NCI-H146 treated with DMSO at 0.1 percent for 48 hours (cell line): ENCODE measurements at regions not wholly inside any gene's neighbourhood (a gene's known extent, or its start where the extent isn't known, plus 50 kb on each side); places are given as distances from the start of the nearest gene placed in this dataset.
"Not testable (repeated sequence)": the region's sequence is repeated elsewhere in the genome, so short reads cannot be mapped to it uniquely, and the experiment has no call there.

Experiments used
- DNase-seq: peaks from one replicate; lab custom pipeline; 2025; ENCODE audit not compliant: unreplicated experiment; lab: John Stamatoyannopoulos, UW

GRCh38 chr4:162945713-162946112 is 221.0 kb downstream of the NAF1 start:
- DNase-seq = no peak

DNA sequence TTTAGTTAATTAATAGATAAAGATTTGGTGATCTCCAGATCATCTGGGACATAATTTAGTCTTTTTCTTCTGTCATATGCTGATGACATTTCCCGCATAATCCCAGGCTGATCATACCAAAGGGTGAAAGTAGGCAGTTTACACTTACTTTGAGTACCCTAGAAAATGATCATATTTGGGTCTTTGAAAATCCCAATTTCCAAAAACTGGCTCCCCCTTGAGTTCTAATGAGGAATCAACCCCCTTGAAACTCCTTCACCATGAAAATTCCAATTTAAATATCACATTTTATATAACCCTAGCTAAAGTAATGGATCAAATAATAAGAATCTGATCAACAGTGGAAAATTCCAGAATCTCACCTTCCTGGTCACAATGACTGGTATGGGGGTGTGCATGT is 223.4 kb downstream of the NAF1 start:
- DNase-seq = no peak

DNA sequence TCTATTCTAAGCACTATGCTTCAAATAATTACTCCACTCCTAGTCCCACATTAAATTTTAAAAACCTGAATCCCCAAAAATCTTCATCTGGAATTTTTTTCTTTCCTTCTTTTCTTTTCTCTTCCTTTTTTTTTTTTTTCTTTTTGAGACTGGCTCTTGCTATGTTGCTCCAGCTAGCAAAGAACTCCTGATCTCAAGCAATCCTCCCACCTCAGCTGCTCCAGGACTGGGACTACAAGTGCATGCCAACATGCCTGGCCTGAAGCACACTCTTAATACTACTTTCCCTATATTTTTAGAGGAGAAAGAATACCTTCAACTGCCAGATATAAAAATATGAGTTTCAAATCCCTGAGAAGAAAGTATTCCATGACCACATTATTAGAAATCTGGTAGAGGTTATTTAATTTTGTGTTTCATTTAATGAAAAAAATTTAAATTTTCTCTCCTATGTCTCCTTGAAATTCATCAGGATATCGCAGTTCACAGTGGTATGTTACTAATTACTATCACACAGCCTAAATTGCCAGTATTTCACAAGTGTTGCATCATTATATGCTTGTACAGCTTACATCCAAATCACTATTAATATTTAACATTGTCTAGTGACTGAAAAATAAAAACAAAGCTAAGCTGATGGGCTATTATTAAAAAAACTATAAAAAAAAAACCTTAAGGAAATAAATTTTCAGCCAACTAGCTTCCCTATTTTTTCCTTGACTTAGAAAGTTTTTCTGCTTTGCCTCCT is 227.8 kb downstream of the NAF1 start:
- no peak for DNase-seq

- no peak for DNase-seq
Observed at GRCh38 chr4:162935214-162935613, 231.5 kb downstream of the NAF1 start.

- no peak for DNase-seq
Observed at GRCh38 chr4:162931286-162931685, 235.4 kb downstream of the NAF1 start.

- DNase-seq = no peak
Observed at GRCh38 chr4:162921178-162921785, 245.4 kb downstream of the NAF1 start.

DNA sequence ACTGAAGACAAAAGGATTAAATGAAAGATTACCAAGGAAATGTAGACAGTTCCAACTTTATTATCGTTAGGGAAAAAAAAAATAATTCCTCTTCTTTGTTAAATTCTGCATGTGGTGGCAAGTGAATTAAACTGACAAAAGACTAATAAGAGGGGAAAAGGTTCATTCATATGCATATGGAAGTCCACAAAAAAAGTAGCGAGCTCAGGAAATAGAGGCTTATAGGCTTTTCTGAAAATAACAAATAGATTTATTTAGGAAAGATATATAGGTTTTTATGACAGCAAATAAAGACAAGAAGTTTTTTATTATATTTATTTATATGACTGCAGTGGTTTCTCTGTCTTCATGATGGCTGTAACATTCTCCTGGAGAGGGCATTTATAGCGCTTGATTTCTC is 246.0 kb downstream of the NAF1 start:
- no peak for DNase-seq

- DNase-seq = no peak
Observed at GRCh38 chr4:162912482-162912881, 254.2 kb downstream of the NAF1 start.

- no peak for DNase-seq
Observed at GRCh38 chr4:162911349-162911748, 255.3 kb downstream of the NAF1 start.

DNA sequence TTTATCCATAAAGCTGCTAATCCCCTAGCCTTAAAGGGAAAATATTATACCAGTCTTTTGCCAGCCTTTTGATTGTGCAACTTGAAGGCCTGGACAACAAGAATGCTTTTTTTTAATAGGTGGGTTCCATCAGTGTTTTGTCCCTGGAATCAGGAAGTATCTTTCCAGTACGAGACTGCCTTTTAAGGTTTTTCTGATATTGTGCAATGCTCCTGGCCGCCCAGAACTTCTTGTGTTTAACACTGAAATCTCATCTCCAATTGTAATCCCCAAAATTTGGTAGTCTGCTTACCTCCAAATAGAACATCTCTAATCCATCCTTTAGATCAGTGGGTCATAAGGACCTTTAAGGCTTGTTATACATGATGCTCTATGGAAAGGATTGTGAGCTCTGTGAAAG is 256.7 kb downstream of the NAF1 start:
- no peak for DNase-seq

GRCh38 chr4:162894387-162894786 is 272.3 kb downstream of the NAF1 start:
- DNase-seq = no peak

DNA sequence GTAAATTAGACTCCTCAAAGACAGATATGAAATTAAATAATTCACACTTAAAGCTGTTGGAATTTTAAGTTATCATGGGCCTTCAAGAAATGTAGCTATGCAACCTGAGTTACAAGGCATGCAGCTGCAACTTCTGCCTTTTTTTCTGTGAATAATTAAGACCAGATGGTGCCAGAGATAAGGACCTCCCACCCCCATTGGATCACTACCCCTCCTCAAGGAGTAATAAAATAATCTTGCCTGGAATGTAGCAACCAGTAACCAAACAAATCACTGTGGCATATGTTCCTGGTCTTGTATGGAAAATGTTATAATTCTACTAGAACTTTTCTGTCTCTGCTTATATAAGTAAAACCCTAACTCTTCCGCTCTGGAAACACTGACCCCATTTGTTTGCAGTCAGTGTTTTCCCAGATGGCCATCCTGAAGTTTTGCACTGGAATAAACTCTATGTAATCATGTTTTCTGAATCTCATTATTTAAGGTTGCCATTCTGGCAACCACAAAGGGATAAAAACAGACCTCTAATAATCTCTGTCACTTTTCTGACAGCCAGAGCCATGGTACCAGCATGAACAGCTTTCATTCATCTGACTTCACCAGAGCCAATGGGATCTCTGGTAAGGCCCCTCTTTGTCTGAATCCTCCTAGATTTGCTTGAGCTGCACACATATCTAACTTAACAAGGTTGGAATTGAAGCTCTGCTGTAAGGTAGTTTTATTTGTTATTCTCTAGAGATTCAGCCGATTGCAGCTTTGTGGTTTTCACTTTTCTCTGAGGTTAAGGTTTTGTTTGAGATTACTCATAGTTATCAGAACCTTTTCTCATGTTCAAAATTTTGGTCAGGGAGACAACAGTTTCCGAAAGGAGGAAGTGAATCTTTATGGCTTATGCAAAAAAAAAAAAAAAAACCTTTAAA is 274.6 kb downstream of the NAF1 start:
- DNase-seq = no peak

- DNase-seq = no peak
Observed at GRCh38 chr4:162878096-162878495, 288.6 kb downstream of the NAF1 start.

DNA sequence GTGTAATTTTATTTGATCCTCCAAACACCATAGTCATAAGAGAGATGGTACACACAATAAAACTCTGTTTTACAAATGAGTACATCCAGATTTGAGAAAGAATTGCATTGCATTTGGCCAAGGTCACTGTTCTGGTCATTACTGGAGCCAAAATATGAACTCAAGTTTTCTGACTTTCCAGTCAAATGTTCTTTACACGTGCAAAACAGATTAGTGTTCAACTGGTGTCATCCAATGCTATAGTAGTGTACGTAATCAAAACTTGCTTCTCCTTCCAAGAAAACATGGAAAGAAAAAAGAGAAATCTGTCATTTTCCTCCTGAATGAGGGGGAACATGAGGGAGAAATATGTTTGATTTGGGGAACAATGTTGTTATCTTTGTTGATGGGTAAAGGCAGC is 291.9 kb downstream of the NAF1 start:
- no peak for DNase-seq

DNA sequence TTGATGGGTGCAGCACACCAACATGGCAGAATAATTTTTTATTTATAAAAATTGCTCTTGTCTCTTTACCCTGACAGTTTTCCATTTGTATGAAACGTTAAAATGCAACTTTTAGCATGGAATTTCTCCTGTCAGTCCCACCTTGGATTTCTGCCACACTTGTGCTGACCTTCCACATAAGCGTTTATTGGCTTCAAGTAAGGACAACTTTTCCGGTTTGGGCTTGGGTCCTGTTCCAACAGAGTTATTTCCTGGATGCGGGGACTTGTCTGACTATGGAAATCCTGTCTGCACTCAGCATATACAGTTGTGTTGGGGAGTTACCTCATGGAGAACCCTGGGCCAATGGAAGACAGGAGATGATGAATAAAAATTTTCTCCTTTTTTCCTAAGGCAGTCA is 294.7 kb downstream of the NAF1 start:
- DNase-seq = no peak

DNA sequence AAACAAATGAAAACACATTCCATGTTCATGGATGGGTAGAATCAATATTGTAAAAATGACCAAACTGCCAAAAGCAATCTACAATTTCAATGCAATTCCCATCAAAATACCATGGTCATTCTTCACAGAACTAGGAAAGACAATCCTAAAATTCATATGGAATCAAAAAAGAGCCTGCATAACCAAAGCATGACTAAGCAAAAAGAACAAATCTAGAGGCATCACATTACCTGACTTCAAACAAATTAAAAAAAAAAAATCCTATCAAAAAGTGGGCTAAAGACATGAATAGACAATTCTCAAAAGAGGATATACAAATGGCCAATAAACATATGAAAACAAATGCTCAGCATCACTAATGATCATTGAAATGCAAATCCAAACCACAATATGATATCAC is 297.5 kb downstream of the NAF1 start:
- no peak for DNase-seq

DNA sequence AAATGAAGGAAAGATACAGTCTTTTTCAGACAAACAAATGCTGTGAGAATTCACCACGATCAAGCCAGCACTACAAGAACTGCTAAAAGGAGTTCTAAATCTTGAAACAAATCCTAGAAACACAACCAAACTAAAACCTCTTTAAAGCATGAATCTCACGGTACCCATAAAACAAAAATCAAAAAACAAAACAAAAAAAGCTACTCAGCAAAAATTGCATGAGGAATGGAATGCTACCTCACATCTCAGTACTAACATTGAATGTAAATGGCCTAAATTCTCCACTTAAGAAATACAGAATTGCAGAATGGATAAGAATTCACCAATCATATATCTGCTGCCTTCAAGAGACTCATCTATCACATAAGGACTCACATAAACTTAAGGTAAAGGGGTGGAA is 300.1 kb downstream of the NAF1 start:
- DNase-seq = no peak

GRCh38 chr4:162865102-162865501 is 301.6 kb downstream of the NAF1 start:
- DNase-seq = no peak

- DNase-seq = no peak
Observed at GRCh38 chr4:162853788-162854187, 312.9 kb downstream of the NAF1 start.

- no peak for DNase-seq
Observed at GRCh38 chr4:162852642-162853041, 314.0 kb downstream of the NAF1 start.

DNA sequence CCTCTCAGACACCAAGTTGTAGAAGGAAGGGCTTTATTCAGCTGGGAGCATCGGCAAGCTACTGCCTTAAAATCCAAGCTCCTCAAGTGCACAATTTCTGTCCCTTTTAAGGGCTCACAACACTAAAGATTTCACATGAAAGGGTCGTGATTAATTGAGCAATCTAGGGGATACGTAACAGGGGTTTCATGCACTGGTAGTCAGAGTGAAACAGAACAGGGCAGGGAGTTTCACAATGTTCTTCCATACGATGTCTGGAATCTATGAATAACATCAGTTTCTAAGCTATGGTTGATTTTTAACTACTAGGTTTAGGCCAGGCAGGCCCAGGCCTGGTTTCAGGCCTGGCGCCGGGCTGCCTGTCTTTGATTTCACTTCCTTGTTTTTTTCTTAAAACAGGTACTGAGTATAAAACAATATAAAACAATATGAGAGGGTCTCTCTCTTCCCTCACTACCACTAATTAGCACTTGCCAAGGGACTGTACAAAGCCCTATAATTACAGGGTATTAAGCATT is 315.4 kb downstream of the NAF1 start:
- DNase-seq = not testable (repeated sequence)

- DNase-seq = no peak
Observed at GRCh38 chr4:162849937-162850336, 316.8 kb downstream of the NAF1 start.
